ENCODE measurements at regions not wholly inside any gene's neighbourhood (a gene's known extent, or its start where the extent isn't known, plus 50 kb on each side); places are given as distances from the start of the nearest gene placed in this dataset.

DNA sequence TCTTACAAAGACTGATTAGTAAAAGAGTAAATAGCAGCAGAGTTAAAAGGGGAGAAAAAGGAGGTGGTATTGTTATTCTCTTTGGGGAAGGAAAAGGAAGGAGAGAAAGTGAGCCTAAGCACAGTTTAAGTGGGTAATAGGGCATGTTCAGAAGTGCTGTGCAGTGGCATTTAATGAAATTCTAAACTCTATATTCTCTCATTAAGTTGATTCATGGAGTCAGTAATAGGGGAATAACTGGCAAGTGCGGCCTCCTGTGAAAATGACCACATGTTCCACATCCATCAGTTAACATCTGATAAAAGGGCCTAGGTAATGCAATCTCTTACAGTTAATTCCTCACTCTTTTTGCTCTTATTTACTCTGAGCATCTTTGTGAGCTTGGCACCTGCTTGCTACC, 516.7 kb downstream of the JRKL start:
- H3K18ac ChIP-seq (ENCODE audit: low read length) = no peak overlapping the region
- no peak overlapping the region for H2BK5ac ChIP-seq (ENCODE audit: low read length)

DNA sequence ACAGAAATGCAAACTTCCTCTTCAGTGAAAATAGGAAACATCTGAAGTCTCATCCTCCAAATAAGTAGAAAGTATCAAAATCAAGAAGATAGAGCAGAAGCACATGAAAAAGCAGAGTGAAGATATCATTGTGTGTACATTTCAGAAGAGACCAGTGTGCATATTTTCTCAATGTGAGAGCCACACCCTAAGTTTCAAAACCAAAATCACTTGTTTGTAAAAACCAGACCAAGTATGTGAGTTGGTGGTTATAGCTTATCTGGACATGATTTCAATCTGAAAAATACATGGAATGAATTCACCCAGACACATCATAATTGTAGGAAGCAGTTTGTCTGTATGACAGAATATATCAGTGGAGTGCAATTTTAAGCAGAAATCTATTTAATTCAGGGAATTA, 536.0 kb downstream of the JRKL start:
- H2BK15ac ChIP-seq (replicated peaks; ENCODE audit: low read depth) = no peak overlapping the region
- no peak overlapping the region for H3K18ac ChIP-seq (ENCODE audit: low read length)
- H3K4me3 ChIP-seq (ENCODE audit: low read length) = no peak overlapping the region
- no peak overlapping the region for H2BK5ac ChIP-seq (ENCODE audit: low read length)
- no peak overlapping the region for H4K8ac ChIP-seq (ENCODE audit: low read depth, low read length)
- no peak overlapping the region for H3K9ac ChIP-seq (ENCODE audit: low read length)
- no peak overlapping the region for H3K27ac ChIP-seq (ENCODE audit: low read depth, low read length)
- H3K4ac ChIP-seq (ENCODE audit: low read depth, low read length) = no peak overlapping the region
- no peak overlapping the region for H3K4me2 ChIP-seq (ENCODE audit: low read length)
- no peak overlapping the region for H3K56ac ChIP-seq (ENCODE audit: low read length)
- no peak overlapping the region for H2BK120ac ChIP-seq (ENCODE audit: low read depth, low read length)
- no peaks in the 10 kb centered on the region for H3K79me2 ChIP-seq (ENCODE audit: control insufficient read depth, insufficient read depth, low read length)
- H3K27me3 ChIP-seq (ENCODE audit: insufficient read depth, low read length, poor library complexity) = no peaks in the 10 kb centered on the region
- no peaks in the 10 kb centered on the region for H3K79me1 ChIP-seq (ENCODE audit: low read length)
- no peak for DNase-seq
- no peak overlapping the region for H3K23ac ChIP-seq (ENCODE audit: low read length)
- no peak overlapping the region for H2AK5ac ChIP-seq (ENCODE audit: low read length)
- H3K4me1 ChIP-seq (ENCODE audit: control insufficient read depth, low read depth, low read length) = no peaks in the 10 kb centered on the region
- H3K36me3 ChIP-seq (ENCODE audit: control insufficient read depth, insufficient read depth, low read length) = no peaks in the 10 kb centered on the region
- no peak overlapping the region for H4K5ac ChIP-seq (ENCODE audit: low read length)

More for the DNA sequence above, 516.7 kb downstream of the JRKL start:
- H3K56ac ChIP-seq (ENCODE audit: low read length) = no peak overlapping the region
- H3K36me3 ChIP-seq (ENCODE audit: control insufficient read depth, insufficient read depth, low read length) = no peaks in the 10 kb centered on the region
- no peak overlapping the region for H2BK15ac ChIP-seq (replicated peaks; ENCODE audit: low read depth)
- no peak overlapping the region for H2AK5ac ChIP-seq (ENCODE audit: low read length)
- H3K27me3 ChIP-seq (ENCODE audit: insufficient read depth, low read length, poor library complexity) = no peaks in the 10 kb centered on the region
- H3K4ac ChIP-seq (ENCODE audit: low read depth, low read length) = no peak overlapping the region
- H4K5ac ChIP-seq (ENCODE audit: low read length) = no peak overlapping the region
- no CpG with 5 or more reads among the region's 1 CpG for WGBS (ENCODE audit: extremely low coverage, insufficient coverage, low lambda C conversion rate)
- no peak overlapping the region for H3K4me3 ChIP-seq (ENCODE audit: low read length)
- no peak overlapping the region for H3K9ac ChIP-seq (ENCODE audit: low read length)
- H3K23ac ChIP-seq (ENCODE audit: low read length) = no peak overlapping the region
- no peaks in the 10 kb centered on the region for H3K4me1 ChIP-seq (ENCODE audit: control insufficient read depth, low read depth, low read length)
- H4K8ac ChIP-seq (ENCODE audit: low read depth, low read length) = no peak overlapping the region
- H3K4me2 ChIP-seq (ENCODE audit: low read length) = no peak overlapping the region
- H3K79me2 ChIP-seq (ENCODE audit: control insufficient read depth, insufficient read depth, low read length) = no peaks in the 10 kb centered on the region
- no peak overlapping the region for H3K27ac ChIP-seq (ENCODE audit: low read depth, low read length)
- DNase-seq = no peak
- no peaks in the 10 kb centered on the region for H3K79me1 ChIP-seq (ENCODE audit: low read length)
- H2BK120ac ChIP-seq (ENCODE audit: low read depth, low read length) = no peak overlapping the region

DNA sequence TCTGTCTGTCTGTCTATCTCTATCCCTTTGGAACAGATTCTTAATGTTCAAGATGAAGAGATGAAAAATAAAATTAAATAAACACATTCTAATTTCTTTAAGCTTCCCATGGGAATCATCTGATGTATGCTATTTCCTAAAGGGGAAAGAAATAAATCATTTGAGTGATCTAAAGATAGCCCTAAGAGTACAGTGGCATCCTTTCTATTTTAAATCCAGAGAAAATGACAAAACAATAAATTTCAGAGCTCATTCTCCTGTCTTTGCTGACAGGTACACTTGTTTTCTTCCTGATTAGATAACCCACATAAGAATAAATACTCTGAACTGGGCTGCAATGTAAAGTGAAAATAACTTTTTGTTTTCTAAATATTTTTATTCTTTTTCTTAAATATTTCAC, 550.4 kb downstream of the JRKL start:
- Histone ChIP-seq H3K27me3 (ENCODE audit: insufficient read depth, low read length, poor library complexity) (no peaks in the 10 kb centered on the region), H2BK120ac (ENCODE audit: low read depth, low read length) (no peak overlapping the region), H3K4ac (ENCODE audit: low read depth, low read length) (no peak overlapping the region), H2BK5ac (ENCODE audit: low read length) (no peak overlapping the region), H3K9ac (ENCODE audit: low read length) (no peak overlapping the region), H3K4me2 (ENCODE audit: low read length) (no peak overlapping the region), H3K18ac (ENCODE audit: low read length) (no peak overlapping the region), H3K56ac (ENCODE audit: low read length) (no peak overlapping the region), H3K27ac (ENCODE audit: low read depth, low read length) (no peak overlapping the region), H2BK15ac (replicated peaks; ENCODE audit: low read depth) (no peak overlapping the region), H4K5ac (ENCODE audit: low read length) (no peak overlapping the region), H3K79me2 (ENCODE audit: control insufficient read depth, insufficient read depth, low read length) (no peaks in the 10 kb centered on the region), H2AK5ac (ENCODE audit: low read length) (no peak overlapping the region), H3K79me1 (ENCODE audit: low read length) (no peaks in the 10 kb centered on the region), H3K4me3 (ENCODE audit: low read length) (no peak overlapping the region), H3K36me3 (ENCODE audit: control insufficient read depth, insufficient read depth, low read length) (no peaks in the 10 kb centered on the region), H3K23ac (ENCODE audit: low read length) (no peak overlapping the region), H4K8ac (ENCODE audit: low read depth, low read length) (no peak overlapping the region), H3K4me1 (ENCODE audit: control insufficient read depth, low read depth, low read length) (no peaks in the 10 kb centered on the region)
- DNase-seq = no peak

DNA sequence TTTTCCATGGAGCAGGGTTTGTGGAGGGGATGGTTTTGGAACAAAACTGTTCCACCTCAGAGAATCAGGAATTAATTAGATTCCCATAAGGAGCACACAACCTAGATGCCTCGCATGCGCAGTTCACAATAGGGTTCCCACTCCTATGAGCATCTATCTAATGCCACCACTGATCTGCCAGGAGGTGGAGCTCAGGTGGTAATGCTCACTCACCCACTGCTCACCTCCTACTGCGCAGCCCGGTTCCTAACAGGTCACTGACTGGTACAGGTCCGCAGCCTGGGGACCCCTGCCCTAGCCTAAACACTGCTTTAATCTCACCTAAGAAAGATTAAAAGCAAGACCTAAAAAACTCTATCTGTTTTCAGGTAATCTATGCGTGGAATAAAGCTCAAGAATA, 553.0 kb downstream of the JRKL start:
- no peaks in the 10 kb centered on the region for H3K79me1 ChIP-seq (ENCODE audit: low read length)
- no peaks in the 10 kb centered on the region for H3K27me3 ChIP-seq (ENCODE audit: insufficient read depth, low read length, poor library complexity)
- H3K4me1 ChIP-seq (ENCODE audit: control insufficient read depth, low read depth, low read length) = no peaks in the 10 kb centered on the region
- no peak overlapping the region for H3K27ac ChIP-seq (ENCODE audit: low read depth, low read length)
- no peaks in the 10 kb centered on the region for H3K36me3 ChIP-seq (ENCODE audit: control insufficient read depth, insufficient read depth, low read length)
- no peak overlapping the region for H3K56ac ChIP-seq (ENCODE audit: low read length)
- no peak overlapping the region for H2BK15ac ChIP-seq (replicated peaks; ENCODE audit: low read depth)
- DNase-seq = no peak
- no peak overlapping the region for H3K4me2 ChIP-seq (ENCODE audit: low read length)
- no CpG with 5 or more reads among the region's 6 CpGs for WGBS (ENCODE audit: extremely low coverage, insufficient coverage, low lambda C conversion rate)
- no peak overlapping the region for H3K23ac ChIP-seq (ENCODE audit: low read length)
- no peak overlapping the region for H3K4me3 ChIP-seq (ENCODE audit: low read length)
- H2AK5ac ChIP-seq (ENCODE audit: low read length) = no peak overlapping the region
- no peaks in the 10 kb centered on the region for H3K79me2 ChIP-seq (ENCODE audit: control insufficient read depth, insufficient read depth, low read length)
- H4K8ac ChIP-seq (ENCODE audit: low read depth, low read length) = no peak overlapping the region
- no peak overlapping the region for H4K5ac ChIP-seq (ENCODE audit: low read length)
- H3K18ac ChIP-seq (ENCODE audit: low read length) = no peak overlapping the region
- no peak overlapping the region for H2BK5ac ChIP-seq (ENCODE audit: low read length)
- no peak overlapping the region for H3K9ac ChIP-seq (ENCODE audit: low read length)
- no peak overlapping the region for H3K4ac ChIP-seq (ENCODE audit: low read depth, low read length)
- H2BK120ac ChIP-seq (ENCODE audit: low read depth, low read length) = no peak overlapping the region

DNA sequence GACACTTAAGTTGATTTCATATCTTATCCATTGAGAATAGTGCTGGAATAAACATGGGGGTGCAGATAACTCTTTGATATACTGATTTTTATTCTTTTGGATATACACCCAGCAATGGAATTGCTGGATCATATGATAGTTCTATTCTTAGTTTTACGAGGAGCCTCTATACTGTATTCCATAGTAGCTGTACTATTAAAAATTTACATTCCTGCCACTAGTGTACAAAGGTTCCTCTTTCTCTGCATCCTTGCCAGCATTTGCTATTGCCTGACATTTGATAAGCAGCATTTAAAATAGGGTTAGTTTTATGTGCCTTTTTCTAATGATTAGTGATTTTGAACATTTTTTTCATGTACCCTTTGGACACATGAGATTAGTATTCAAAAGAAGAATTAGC, 554.2 kb downstream of the JRKL start:
- Histone ChIP-seq H3K79me1 (ENCODE audit: low read length) (no peaks in the 10 kb centered on the region), H3K4me2 (ENCODE audit: low read length) (no peak overlapping the region), H3K27ac (ENCODE audit: low read depth, low read length) (no peak overlapping the region), H2BK15ac (replicated peaks; ENCODE audit: low read depth) (no peak overlapping the region), H3K27me3 (ENCODE audit: insufficient read depth, low read length, poor library complexity) (no peaks in the 10 kb centered on the region), H4K5ac (ENCODE audit: low read length) (no peak overlapping the region), H3K4ac (ENCODE audit: low read depth, low read length) (no peak overlapping the region), H4K8ac (ENCODE audit: low read depth, low read length) (no peak overlapping the region), H3K18ac (ENCODE audit: low read length) (no peak overlapping the region), H3K9ac (ENCODE audit: low read length) (no peak overlapping the region), H2BK5ac (ENCODE audit: low read length) (no peak overlapping the region), H3K23ac (ENCODE audit: low read length) (no peak overlapping the region), H3K79me2 (ENCODE audit: control insufficient read depth, insufficient read depth, low read length) (no peaks in the 10 kb centered on the region), H3K56ac (ENCODE audit: low read length) (no peak overlapping the region), H3K4me1 (ENCODE audit: control insufficient read depth, low read depth, low read length) (no peaks in the 10 kb centered on the region), H3K36me3 (ENCODE audit: control insufficient read depth, insufficient read depth, low read length) (no peaks in the 10 kb centered on the region), H2BK120ac (ENCODE audit: low read depth, low read length) (no peak overlapping the region), H2AK5ac (ENCODE audit: low read length) (no peak overlapping the region), H3K4me3 (ENCODE audit: low read length) (no peak overlapping the region)
- no CpG with 5 or more reads among the region's 1 CpG for WGBS (ENCODE audit: extremely low coverage, insufficient coverage, low lambda C conversion rate)
- peak; percentile 2 for DNase-seq

DNA sequence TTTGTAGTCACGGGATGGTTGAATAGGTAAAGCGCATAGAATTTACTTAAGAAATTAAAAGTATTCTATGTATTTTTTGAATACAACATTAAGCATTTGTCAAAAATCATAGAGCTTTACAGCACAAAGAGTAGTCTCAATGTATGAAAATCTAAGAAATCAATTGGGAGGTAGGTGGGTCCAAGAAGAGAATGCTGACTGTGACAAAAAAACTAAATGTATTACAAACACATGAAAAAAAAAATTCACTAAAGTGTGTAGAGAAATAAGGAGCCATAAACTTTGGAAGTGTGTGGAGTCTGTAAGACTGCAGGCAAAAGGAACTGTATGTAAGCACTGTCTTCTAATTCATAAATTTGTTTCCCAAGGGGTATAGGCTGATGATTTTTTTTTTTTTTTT, 558.3 kb downstream of the JRKL start:
- Histone ChIP-seq H3K79me2 (ENCODE audit: control insufficient read depth, insufficient read depth, low read length) (no peaks in the 10 kb centered on the region), H3K4me2 (ENCODE audit: low read length) (no peak overlapping the region), H4K5ac (ENCODE audit: low read length) (no peak overlapping the region), H3K4me3 (ENCODE audit: low read length) (no peak overlapping the region), H4K8ac (ENCODE audit: low read depth, low read length) (no peak overlapping the region), H2BK120ac (ENCODE audit: low read depth, low read length) (no peak overlapping the region), H3K27me3 (ENCODE audit: insufficient read depth, low read length, poor library complexity) (no peaks in the 10 kb centered on the region), H3K36me3 (ENCODE audit: control insufficient read depth, insufficient read depth, low read length) (no peaks in the 10 kb centered on the region), H3K27ac (ENCODE audit: low read depth, low read length) (no peak overlapping the region), H3K4me1 (ENCODE audit: control insufficient read depth, low read depth, low read length) (no peaks in the 10 kb centered on the region), H3K23ac (ENCODE audit: low read length) (no peak overlapping the region), H2BK5ac (ENCODE audit: low read length) (no peak overlapping the region), H2BK15ac (replicated peaks; ENCODE audit: low read depth) (no peak overlapping the region), H3K79me1 (ENCODE audit: low read length) (no peaks in the 10 kb centered on the region), H3K56ac (ENCODE audit: low read length) (no peak overlapping the region), H3K18ac (ENCODE audit: low read length) (no peak overlapping the region), H3K9ac (ENCODE audit: low read length) (no peak overlapping the region), H3K4ac (ENCODE audit: low read depth, low read length) (no peak overlapping the region), H2AK5ac (ENCODE audit: low read length) (no peak overlapping the region)
- WGBS (ENCODE audit: extremely low coverage, insufficient coverage, low lambda C conversion rate) = no CpG with 5 or more reads among the region's 2 CpGs
- DNase-seq = no peak

Data from mesendoderm (in vitro differentiated cells).